Thoracic aorta (tissue), 2 donors: ENCODE measurements at regions not wholly inside any gene's neighbourhood (a gene's known extent, or its start where the extent isn't known, plus 50 kb on each side); places are given as distances from the start of the nearest gene placed in this dataset.

Experiments
- ATAC-seq: fragments of 150-250 bp; one replicate; pipeline ENCODE4 v1.8.0; 2017; ENCODE audit warnings: low read depth; ENCODE audit not compliant: insufficient number of reproducible peaks, low FRiP score
- DNase-seq: peaks from one replicate; pipeline ENCODE4 v3.0.0-alpha.2; 2020; ENCODE audit warnings: low spot score
- H3K27ac ChIP-seq, 2 donors: fragments of 200-600 bp; sonication (generic); 1 replicate in 1 of 2; 2 replicates in 1 of 2; pipeline ENCODE4 v1.5.1; 2016; ENCODE audit warnings: mild to moderate bottlenecking in 2 of 2, moderate library complexity in 2 of 2
- H3K27me3 ChIP-seq: fragments of 200-600 bp; sonication (generic); replicated peaks from 2 replicates; pipeline ENCODE4 v1.6.0; 2016; ENCODE audit warnings: mild to moderate bottlenecking; ENCODE audit not compliant: insufficient read depth
- H3K36me3 ChIP-seq: fragments of 200-600 bp; sonication (generic); one replicate; pipeline ENCODE4 v1.5.1; 2016
- H3K4me1 ChIP-seq, 2 donors: fragments of 200-600 bp; sonication (generic); 1 replicate in 1 of 2; 2 replicates in 1 of 2; pipeline versions ENCODE4 v1.5.1 to v1.6.0; 2016; ENCODE audit warnings: low read depth in 2 of 2, mild to moderate bottlenecking in 1 of 2; ENCODE audit not compliant: control insufficient read depth in 1 of 2
- H3K4me3 ChIP-seq: fragments of 200-600 bp; sonication (generic); 2 replicates; pipeline ENCODE4 v1.5.1; 2016; ENCODE audit warnings: mild to moderate bottlenecking
- H3K9me3 ChIP-seq: fragments of 200-600 bp; sonication (generic); 2 replicates; pipeline ENCODE4 v1.5.1; 2016
- TF ChIP-seq, protein P1 (sequence below): fragments of 200-600 bp; sonication (generic); IDR thresholded peaks from one replicate; pipeline ENCODE4 v1.5.1; 2019; ENCODE audit warnings: antibody characterized with exemption

- TF ChIP-seq, protein P1, sequence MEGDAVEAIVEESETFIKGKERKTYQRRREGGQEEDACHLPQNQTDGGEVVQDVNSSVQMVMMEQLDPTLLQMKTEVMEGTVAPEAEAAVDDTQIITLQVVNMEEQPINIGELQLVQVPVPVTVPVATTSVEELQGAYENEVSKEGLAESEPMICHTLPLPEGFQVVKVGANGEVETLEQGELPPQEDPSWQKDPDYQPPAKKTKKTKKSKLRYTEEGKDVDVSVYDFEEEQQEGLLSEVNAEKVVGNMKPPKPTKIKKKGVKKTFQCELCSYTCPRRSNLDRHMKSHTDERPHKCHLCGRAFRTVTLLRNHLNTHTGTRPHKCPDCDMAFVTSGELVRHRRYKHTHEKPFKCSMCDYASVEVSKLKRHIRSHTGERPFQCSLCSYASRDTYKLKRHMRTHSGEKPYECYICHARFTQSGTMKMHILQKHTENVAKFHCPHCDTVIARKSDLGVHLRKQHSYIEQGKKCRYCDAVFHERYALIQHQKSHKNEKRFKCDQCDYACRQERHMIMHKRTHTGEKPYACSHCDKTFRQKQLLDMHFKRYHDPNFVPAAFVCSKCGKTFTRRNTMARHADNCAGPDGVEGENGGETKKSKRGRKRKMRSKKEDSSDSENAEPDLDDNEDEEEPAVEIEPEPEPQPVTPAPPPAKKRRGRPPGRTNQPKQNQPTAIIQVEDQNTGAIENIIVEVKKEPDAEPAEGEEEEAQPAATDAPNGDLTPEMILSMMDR: no peak
Observed at GRCh38 chr14:40463886-40464285, 1031.7 kb upstream of the FBXO33 start.

GRCh38 chr14:40452674-40453073, 1020.4 kb upstream of the FBXO33 start:
- ATAC-seq (no peak), DNase-seq (no peak)
- Histone ChIP-seq H3K4me3 (no peak overlapping the region), H3K4me1 (no peaks in the 10 kb centered on the region), H3K27ac (no peak overlapping the region), H3K9me3 (no peaks in the 10 kb centered on the region), H3K36me3 (no peaks in the 10 kb centered on the region), H3K27me3 (no peaks in the 10 kb centered on the region)
- TF ChIP-seq, protein P1: no peak

More at GRCh38 chr14:40463886-40464285, 1031.7 kb upstream of the FBXO33 start:
- Histone ChIP-seq H3K4me1 (no peaks in the 10 kb centered on the region), H3K4me3 (no peak overlapping the region), H3K9me3 (no peaks in the 10 kb centered on the region), H3K36me3 (no peaks in the 10 kb centered on the region), H3K27me3 (no peaks in the 10 kb centered on the region), H3K27ac (no peak overlapping the region)
- DNase-seq (no peak), ATAC-seq (no peak)

DNA sequence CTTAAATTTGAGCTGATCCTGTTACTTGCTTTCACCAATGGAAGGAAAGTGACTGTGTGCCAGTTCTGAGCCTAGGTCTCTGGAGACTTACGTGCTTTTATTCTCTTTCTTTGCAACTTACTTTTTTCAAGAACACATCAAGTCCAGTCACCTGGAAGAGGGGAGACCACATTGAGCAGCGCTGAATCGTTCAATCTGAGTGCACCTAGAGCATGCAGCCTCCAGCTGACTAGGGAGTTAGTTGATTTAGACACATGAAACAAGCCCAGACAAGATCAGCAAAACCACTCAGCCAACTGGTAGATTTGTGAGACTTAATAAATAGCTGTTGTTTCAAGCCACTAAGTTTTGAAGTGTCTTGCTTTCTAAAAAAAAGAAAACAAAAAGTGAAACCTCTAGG, 1014.8 kb upstream of the FBXO33 start:
- Histone ChIP-seq H3K4me1 (no peaks in the 10 kb centered on the region), H3K36me3 (no peaks in the 10 kb centered on the region), H3K27me3 (no peaks in the 10 kb centered on the region), H3K9me3 (no peaks in the 10 kb centered on the region), H3K4me3 (no peak overlapping the region), H3K27ac (no peak overlapping the region)
- ATAC-seq (no peak), DNase-seq (no peak)
- TF ChIP-seq, protein P1: no peak

DNA sequence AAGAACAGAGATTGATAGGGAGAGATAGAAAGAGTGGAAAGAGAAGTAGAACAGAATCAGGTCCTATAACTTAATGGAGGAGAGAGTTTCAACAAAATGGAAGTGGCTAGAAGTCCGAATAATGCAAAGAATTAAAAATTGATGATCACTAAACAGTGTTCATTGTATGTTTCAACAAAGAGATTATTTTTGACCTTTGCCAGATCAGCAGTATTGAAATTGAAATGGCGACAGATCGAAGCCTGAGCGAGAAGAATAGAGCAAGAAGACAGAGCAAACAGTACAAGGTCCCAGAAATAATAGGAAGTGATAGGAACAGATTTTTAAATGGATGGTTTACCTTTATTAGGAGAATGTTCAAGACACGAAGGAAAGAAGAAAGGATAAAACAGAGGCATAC, 1012.8 kb upstream of the FBXO33 start:
- TF ChIP-seq, protein P1: no peak
- no peak overlapping the region for H3K4me3 ChIP-seq

GRCh38 chr14:40436551-40436950, 1004.3 kb upstream of the FBXO33 start:
- Histone ChIP-seq H3K27me3 (no peaks in the 10 kb centered on the region), H3K36me3 (no peaks in the 10 kb centered on the region), H3K4me1 (no peaks in the 10 kb centered on the region), H3K9me3 (no peaks in the 10 kb centered on the region), H3K4me3 (no peak overlapping the region), H3K27ac (no peak overlapping the region)
- ATAC-seq: no peak
- DNase-seq: no peak
- TF ChIP-seq, protein P1: no peak

More for the DNA sequence above, 1012.8 kb upstream of the FBXO33 start:
- Histone ChIP-seq H3K4me1 (no peaks in the 10 kb centered on the region), H3K27me3 (no peaks in the 10 kb centered on the region), H3K36me3 (no peaks in the 10 kb centered on the region), H3K27ac (no peak overlapping the region), H3K9me3 (no peaks in the 10 kb centered on the region)
- DNase-seq (no peak), ATAC-seq (no peak)
